ENCODE measurements at regions not wholly inside any gene's neighbourhood (a gene's known extent, or its start where the extent isn't known, plus 50 kb on each side); places are given as distances from the start of the nearest gene placed in this dataset.

GRCh38 chr16:6611535-6611934, 721.1 kb upstream of the RBFOX1 start:
- no peak for TF ChIP-seq POLR2A (IDR thresholded peaks at IDR 0.05; ENCODE audit: extremely low read depth, insufficient read length)
- TF ChIP-seq CTCF (IDR thresholded peaks at IDR 0.05; ENCODE audit: low read depth, low read length): peak; percentile 26
- no peak for TF ChIP-seq MAX (IDR thresholded peaks at IDR 0.05; ENCODE audit: low read depth, low read length)
- no peak for TF ChIP-seq MYC (IDR thresholded peaks at IDR 0.05; ENCODE audit: low read depth, low read length)
